Keratinocyte (primary cell): ENCODE measurements at regions not wholly inside any gene's neighbourhood (a gene's known extent, or its start where the extent isn't known, plus 50 kb on each side); places are given as distances from the start of the nearest gene placed in this dataset.

Source experiments
- CTCF ChIP-seq, 3 experiments: IDR thresholded peaks in 1 of 3; conservative IDR thresholded peaks in 1 of 3; optimal IDR thresholded peaks in 1 of 3; 2 replicates in 2 of 3; 3 replicates in 1 of 3; pipeline versions ENCODE3 to v1.5.1; 2011; ENCODE audit warnings: low read length in 3 of 3, mild to moderate bottlenecking in 3 of 3, moderate library complexity in 2 of 3, control low read depth in 1 of 3, inconsistent platforms in 1 of 3; ENCODE audit not compliant: insufficient read depth in 2 of 3; ENCODE audit errors: extremely low read depth in 1 of 3
- EZH2 ChIP-seq: IDR thresholded peaks from one replicate; pipeline ENCODE4 v1.6.1; 2012; ENCODE audit warnings: inconsistent platforms, mild to moderate bottlenecking, low read length, moderate library complexity

- no peak for TF ChIP-seq EZH2
- no peak for TF ChIP-seq CTCF (optimal IDR thresholded peaks at IDR 0.05 in 1 of 3, IDR thresholded peaks at IDR 0.05 in 1 of 3, conservative IDR thresholded peaks at IDR 0.05 in 1 of 3; ENCODE audit: extremely low read depth in 1 of 3, insufficient read depth in 2 of 3, low read length in 3 of 3)
These were observed 449.7 kb upstream of the KLHL4 start for GRCh38 chrX:87067795-87068369.
